ENCODE measurements at regions not wholly inside any gene's neighbourhood (a gene's known extent, or its start where the extent isn't known, plus 50 kb on each side); places are given as distances from the start of the nearest gene placed in this dataset.

DNA sequence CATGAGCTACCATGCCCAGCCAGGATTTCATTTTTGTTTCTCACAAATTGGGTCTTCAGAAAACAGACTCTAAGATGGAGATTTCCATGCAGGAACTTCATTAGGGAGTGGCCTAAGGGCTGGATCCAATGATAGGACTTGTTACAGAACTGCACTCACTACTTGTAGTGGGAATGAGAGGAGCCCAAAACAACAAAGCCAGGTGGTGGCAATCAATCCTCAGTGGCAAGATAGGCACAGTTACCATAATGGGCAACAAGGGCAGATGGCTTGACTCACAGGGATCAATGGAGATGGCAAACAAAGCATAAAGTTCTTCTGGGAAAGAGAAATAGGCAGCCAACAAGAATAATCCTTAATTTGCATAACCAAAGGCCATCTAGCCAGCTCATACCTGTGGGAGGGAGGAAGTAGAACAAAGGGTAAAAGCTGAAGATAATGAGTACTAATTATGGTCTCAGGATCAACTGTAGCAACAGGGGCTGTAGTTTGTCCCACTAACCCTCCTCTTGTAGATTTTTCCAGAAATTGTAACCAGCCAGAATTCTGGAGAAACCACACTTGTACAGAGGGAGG lies 72.8 kb upstream of the MAPK10 start:
- CTCF ChIA-PET, result no interaction called here
- H2AFZ ChIP-seq (ENCODE audit: low read depth, low read length), result no peak overlapping the region
- no peaks in the 10 kb centered on the region for H3K36me3 ChIP-seq (ENCODE audit: control insufficient read depth in 2 of 2, extremely low read depth in 1 of 2, insufficient read depth in 2 of 2, low read length in 2 of 2)
- H3K9ac ChIP-seq (replicated peaks; ENCODE audit: extremely low read depth, insufficient read depth, low read length), result no peak overlapping the region
- no peaks in the 10 kb centered on the region for H4K20me1 ChIP-seq (replicated peaks; ENCODE audit: control insufficient read depth, extremely low read depth, insufficient read depth, low read length)
- TF ChIP-seq POLR2AphosphoS5 (IDR thresholded peaks at IDR 0.05; ENCODE audit: insufficient read depth, low read depth, low read length) (no peak), FOS (IDR thresholded peaks at IDR 0.05; ENCODE audit: borderline replicate concordance, insufficient read depth, low read length) (no peak), JUN (IDR thresholded peaks at IDR 0.05; ENCODE audit: borderline replicate concordance, insufficient read depth, insufficient read length, low read depth) (no peak), GATA2 (IDR thresholded peaks at IDR 0.05; ENCODE audit: insufficient read depth, insufficient read length, low read depth, low read length) (no peak), EZH2 (IDR thresholded peaks at IDR 0.05; ENCODE audit: borderline replicate concordance, low read depth, low read length, severe bottlenecking) (no peak), POLR2A (IDR thresholded peaks at IDR 0.05; ENCODE audit: low read depth, low read length) (no peak), MYC (IDR thresholded peaks at IDR 0.05; ENCODE audit: low read depth, low read length) (no peak)
- TF ChIP-seq, protein P1, sequence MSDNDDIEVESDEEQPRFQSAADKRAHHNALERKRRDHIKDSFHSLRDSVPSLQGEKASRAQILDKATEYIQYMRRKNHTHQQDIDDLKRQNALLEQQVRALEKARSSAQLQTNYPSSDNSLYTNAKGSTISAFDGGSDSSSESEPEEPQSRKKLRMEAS (IDR thresholded peaks at IDR 0.05; ENCODE audit: insufficient read depth, insufficient read length), result no peak
- TF ChIP-seq, protein P2, sequence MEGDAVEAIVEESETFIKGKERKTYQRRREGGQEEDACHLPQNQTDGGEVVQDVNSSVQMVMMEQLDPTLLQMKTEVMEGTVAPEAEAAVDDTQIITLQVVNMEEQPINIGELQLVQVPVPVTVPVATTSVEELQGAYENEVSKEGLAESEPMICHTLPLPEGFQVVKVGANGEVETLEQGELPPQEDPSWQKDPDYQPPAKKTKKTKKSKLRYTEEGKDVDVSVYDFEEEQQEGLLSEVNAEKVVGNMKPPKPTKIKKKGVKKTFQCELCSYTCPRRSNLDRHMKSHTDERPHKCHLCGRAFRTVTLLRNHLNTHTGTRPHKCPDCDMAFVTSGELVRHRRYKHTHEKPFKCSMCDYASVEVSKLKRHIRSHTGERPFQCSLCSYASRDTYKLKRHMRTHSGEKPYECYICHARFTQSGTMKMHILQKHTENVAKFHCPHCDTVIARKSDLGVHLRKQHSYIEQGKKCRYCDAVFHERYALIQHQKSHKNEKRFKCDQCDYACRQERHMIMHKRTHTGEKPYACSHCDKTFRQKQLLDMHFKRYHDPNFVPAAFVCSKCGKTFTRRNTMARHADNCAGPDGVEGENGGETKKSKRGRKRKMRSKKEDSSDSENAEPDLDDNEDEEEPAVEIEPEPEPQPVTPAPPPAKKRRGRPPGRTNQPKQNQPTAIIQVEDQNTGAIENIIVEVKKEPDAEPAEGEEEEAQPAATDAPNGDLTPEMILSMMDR (IDR thresholded peaks at IDR 0.05; ENCODE audit: extremely low read depth in 1 of 2, insufficient read depth in 1 of 2, low read depth in 1 of 2, low read length in 2 of 2), result no peak
- no peaks in the 10 kb centered on the region for H3K27me3 ChIP-seq (ENCODE audit: control insufficient read depth in 2 of 2, insufficient read depth in 2 of 2, low read length in 2 of 2)
- no peak overlapping the region for H3K27ac ChIP-seq (ENCODE audit: insufficient read depth, low read depth, low read length)
- H3K9me1 ChIP-seq (replicated peaks; ENCODE audit: control insufficient read depth, extremely low read depth, insufficient read depth, low read length), result no peaks in the 10 kb centered on the region
- no peaks in the 10 kb centered on the region for H3K4me1 ChIP-seq (ENCODE audit: control insufficient read depth, extremely low read depth, insufficient read depth, low read length)
- no peaks in the 10 kb centered on the region for H3K79me2 ChIP-seq (ENCODE audit: control insufficient read depth, insufficient read depth, low read length)
- intact Hi-C loops (cut with micrococcal nuclease), result no loop called here
- no peak overlapping the region for H3K4me2 ChIP-seq (ENCODE audit: insufficient read depth, low read length)
- POLR2A ChIA-PET, result no interaction called here
- H3K4me3 ChIP-seq (replicated peaks in 1 of 3; ENCODE audit: insufficient read depth in 1 of 3, low read depth in 1 of 3, low read length in 3 of 3), result no peak overlapping the region
- DNase-seq (ENCODE audit: low read depth, low spot score), result no peak
- dilution Hi-C loops (cut with MboI; ENCODE audit: extremely low pct_ligation_motif_present, low sequenced_read_pairs), result no loop called here
- H3K9me3 ChIP-seq (replicated peaks; ENCODE audit: control insufficient read depth, insufficient read depth, low read length), result no peaks in the 10 kb centered on the region
- BruUV-seq (replicated peaks), result no TSS peak
- FAIRE-seq, result no peak
